T-helper 1 cell (primary cell): ENCODE measurements at regions not wholly inside any gene's neighbourhood (a gene's known extent, or its start where the extent isn't known, plus 50 kb on each side); places are given as distances from the start of the nearest gene placed in this dataset.

Experiments used
- DNase-seq, 5 donors: peaks; one replicate each; pipeline ENCODE4 v3.0.0-alpha.2; 2012 to 2020

DNA sequence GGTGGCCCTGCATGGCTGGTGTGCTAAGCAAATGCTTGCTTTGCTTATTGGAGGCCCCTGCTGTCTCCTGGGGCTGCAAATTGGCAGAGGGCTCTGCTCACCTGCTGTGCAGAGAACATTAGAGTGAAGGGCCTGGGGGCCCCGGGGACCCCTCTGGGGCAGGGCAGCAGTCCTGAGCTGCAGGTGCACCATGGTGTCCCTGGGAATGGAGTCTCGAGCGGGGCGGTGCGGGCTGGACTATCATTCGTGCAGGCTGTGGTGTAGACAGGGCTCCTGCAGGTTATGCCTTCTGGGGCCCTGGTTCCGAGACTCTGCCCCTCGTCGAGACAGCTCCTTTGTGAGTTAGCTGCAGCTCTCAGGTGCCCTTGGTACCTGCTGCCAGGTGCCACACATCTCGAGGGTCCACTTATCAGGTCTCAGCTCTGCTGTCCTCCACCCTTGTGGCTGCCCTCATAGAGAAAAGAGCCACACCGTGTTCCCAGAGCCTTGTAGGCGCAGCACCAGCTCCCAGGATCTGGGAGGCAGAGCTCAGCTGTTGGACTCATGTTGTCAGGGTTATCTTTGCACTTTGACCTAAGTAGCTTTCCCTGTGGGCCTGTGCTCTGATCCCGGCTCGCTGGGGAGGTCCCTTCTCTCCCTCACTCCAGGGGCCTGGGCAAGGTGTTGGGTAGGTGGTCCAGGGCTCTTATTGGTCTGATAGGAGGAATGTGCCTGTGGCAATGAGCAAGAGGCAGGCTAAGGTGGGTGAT, 58.0 kb upstream of the ZNF536 start:
- no peak for DNase-seq

DNA sequence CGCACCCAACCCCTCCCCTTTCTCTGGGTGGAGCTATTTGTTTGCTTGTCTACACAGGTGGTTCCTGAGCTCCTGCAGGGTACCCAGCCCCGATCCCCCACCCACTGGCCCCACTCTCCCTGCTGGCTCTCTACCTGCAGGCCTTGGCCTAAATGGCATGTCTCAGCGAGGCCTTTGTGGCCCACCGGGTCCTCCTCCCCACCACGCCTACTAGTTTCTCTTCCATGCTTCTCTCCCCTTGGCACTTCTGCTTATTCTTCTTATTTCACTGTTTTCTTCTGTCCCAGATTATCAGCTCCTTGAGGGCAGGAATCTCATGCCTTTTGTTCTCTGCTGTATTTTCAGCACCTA, 57.4 kb upstream of the ZNF536 start:
- no peak for DNase-seq

DNA sequence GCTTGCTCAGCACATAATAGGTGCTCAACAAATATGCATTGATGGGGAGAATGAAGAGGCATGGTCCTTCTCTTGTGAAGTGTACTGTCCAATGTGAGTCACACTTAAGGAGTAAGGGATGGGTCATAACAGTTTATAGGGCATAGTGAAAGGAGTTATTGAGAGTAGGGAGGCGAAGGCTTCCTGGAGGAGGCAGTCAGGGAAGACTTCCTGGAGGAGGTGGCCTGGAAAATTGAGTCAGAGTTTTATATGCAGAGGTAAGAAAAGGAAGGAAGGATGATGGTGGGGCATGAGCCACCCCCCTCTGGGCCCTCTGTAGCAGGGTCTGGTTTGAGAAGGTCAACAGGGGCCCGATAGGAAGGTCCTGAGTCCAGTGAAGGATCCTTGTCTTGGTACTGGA, 57.0 kb upstream of the ZNF536 start:
- DNase-seq, result no peak

DNA sequence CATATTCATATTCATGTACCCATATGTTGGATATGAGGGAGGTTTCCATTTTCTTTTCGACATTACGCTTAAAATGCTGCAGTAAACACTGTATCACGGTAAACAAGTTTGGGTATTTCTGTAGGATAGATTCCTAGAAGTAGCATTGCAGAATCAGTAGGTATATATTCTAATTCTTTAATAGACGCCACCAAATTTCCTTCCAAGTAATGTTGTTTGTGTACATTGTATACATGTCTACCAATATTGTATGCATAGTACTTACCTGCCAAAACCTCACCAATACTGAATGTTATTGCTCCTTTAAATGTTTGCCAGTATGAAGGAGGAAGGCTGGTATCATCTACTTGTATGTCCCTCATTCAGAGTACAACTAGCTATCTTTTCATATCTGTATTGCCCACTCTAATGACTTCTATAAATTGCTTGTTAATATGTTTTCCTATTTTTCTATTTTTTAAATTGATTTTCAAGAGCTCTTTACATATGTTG, 56.1 kb upstream of the ZNF536 start:
- no peak for DNase-seq

DNA sequence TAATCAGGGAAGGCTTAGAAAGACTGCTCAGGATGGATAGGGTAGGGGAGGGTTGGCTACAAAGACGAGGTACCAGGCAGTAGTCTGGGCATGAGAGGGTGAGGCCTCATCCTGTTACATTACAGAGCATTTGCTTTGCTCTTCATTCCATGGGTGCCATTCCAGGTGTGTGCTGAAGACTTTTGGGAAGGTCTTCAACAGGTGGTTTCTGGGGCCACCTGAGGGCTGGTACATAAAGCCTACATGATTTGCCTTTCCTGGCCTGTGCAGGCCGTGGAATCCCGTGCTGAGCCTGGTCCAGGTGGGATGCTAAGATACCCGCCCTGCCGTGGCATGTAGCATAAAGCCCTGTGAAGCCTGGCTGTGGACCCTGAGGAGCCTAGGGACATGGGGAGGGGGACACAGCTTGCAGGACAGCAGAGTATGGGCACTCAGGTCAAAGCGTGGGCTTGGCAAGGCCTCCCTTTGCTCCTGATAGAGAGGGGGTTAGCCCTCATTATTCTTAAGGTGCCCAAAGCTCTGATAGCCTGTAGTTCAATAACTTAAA, 55.6 kb upstream of the ZNF536 start:
- DNase-seq, result no peak

DNA sequence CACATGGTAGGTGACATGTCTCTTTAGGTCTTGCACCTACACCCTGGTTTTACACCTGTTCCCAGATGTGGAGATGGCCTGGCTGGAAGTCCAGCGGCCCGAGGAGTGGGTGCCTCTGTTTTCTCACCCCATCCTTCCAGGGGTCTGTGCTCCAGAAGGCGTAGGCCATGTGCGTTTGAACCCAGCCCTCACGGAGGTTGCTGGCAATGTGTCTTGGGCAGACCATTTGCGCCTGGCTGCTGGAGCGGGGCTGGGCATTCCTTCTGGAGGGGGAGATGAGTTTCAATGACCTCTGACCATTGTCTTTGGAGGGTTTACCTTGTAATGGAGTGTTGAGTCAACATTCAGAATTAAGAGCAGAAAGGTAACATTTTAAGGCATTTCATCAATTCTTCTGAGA, 54.8 kb upstream of the ZNF536 start:
- DNase-seq, result no peak

DNA sequence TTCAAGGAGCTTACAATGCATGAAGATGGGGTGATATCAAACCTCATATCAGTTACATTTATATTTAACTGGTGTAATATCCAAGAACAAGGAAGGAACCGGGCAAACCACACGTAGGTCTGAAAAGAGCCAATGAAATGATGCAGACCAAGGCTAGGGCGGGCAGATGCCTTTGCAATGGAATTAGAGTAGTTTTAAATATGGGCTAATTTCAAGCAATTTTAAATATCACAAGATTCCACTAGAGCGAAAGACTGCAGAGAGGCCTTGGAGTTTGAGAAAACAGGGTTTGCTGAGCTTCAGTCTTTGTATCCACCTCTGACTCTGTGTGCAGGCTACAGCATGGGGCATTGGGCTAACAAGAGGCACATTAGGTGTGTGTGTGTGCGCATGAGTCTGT, 53.9 kb upstream of the ZNF536 start:
- no peak for DNase-seq

DNA sequence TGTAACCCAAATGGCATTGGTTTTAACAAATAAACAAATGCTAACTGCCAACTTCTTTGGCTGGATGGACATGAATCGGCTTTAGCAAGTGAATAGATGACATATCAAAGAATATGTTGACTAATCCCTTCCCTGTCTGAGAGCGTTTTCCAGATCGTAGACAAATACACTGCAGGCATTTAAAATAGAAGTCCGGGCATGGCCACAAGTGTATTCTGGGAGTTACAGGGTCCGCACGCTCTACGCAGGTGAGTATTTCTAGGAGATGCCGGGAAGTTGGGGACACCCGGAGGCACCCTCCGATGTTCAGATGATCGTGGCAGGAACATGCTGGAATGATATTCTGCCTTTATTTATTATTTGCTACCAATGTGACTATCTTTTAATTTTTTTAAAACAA, 53.2 kb upstream of the ZNF536 start:
- no peak for DNase-seq

DNA sequence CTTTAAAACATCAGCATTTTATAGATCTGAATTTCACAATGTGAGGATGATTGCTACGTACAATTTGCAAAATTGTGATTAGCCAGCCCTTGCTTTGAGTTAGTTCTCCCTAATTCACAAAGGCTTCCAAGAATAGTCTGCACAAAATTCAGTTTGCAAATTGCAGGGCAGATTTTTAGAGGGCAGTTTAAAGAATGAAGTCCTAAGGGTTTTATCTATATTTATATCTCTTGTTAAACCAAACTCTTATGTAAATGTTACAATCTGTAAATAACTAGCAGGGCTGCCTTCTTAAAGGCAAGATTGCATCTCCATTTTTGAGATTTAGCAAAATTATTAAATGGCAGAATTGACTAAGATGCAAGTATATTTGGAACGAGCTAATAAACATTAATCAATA, 52.8 kb upstream of the ZNF536 start:
- no peak for DNase-seq

DNA sequence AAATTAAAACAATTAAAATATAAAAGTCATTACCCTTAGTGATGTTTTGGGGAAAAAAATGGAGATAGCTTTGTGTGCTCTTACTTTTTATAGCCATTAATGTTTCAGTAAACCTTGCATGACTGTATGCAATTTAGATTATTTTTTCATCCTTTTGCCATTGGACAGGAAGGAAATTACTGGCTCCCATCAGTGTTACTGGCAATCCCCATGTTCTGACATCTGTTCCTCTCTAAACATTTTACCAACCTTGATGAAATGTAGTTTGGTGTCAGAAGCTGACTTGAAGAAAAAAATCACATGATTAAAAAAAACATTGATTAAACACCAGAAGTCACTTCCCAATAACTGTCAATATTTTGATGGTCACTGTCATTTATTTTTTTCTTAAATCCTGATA, 52.3 kb upstream of the ZNF536 start:
- no peak for DNase-seq

DNA sequence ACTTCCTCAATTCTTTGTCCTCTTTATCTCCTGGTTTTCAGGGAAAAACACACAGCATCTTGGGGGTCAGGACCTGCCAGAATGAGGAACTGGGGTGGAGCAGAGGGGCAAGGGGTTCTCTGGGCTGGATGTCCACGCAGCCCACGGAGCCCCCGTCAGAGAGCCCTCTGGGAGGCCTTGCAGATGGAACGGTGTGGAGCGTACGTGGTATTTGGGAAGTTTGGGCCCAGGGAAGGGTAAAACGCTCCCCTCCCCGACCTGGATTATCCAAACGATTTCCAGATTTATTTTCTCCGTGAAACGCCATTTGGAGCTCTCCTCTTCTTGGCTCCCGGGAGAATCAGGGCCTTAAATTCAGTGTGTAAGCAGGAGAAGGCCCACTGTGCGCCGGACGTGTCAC, 51.7 kb upstream of the ZNF536 start:
- no peak for DNase-seq

DNA sequence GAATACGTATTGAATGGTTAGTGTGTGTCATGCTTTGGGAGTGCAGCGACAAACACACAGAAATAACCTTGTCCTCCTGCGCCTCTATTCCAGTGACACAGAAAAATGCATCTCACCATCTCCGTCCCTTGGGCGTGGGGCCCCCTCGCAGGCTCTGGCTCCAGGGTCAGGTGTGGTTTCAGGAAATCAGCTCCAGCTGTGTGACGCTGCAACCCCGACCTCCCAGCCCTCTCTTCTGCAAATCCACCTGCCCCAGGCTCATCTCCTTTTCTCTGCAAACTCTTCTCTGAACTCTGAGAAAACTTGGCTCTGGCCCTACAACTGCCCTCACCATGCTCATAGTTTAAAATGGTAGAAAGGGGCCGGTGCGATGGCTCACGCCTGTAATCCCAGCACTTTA, 51.3 kb upstream of the ZNF536 start:
- DNase-seq, result no peak
